NCI-H524 treated with DMSO at 0.1 percent for 48 hours (cell line): ENCODE measurements at regions not wholly inside any gene's neighbourhood (a gene's known extent, or its start where the extent isn't known, plus 50 kb on each side); places are given as distances from the start of the nearest gene placed in this dataset.
A peak's percentile ranks its signal among the peaks of the same experiment; 100 is the strongest.

Experiments
- DNase-seq: peaks from one replicate; lab custom pipeline; 2025; lab: John Stamatoyannopoulos, UW

- no peak for DNase-seq
These were observed 353.2 kb downstream of the SAMD5 start for GRCh38 chr6:147861696-147862095.

- peak; percentile 84 for DNase-seq
These were observed 359.1 kb downstream of the SAMD5 start for GRCh38 chr6:147867433-147868226.

GRCh38 chr6:147868427-147869190 is 360.1 kb downstream of the SAMD5 start:
- DNase-seq: peak; percentile 95

GRCh38 chr6:147869201-147869600 is 360.7 kb downstream of the SAMD5 start:
- no peak for DNase-seq

GRCh38 chr6:147869869-147870268 is 361.4 kb downstream of the SAMD5 start:
- no peak for DNase-seq

- no peak for DNase-seq
These were observed 362.1 kb downstream of the SAMD5 start for GRCh38 chr6:147870506-147871110.

GRCh38 chr6:147872002-147872401 is 363.5 kb downstream of the SAMD5 start:
- DNase-seq: no peak

GRCh38 chr6:147873816-147874215 is 365.3 kb downstream of the SAMD5 start:
- no peak for DNase-seq

GRCh38 chr6:147874322-147874721 is 365.8 kb downstream of the SAMD5 start:
- no peak for DNase-seq

- DNase-seq: no peak
These were observed 370.6 kb downstream of the SAMD5 start for GRCh38 chr6:147879031-147879580.

- DNase-seq: no peak
These were observed 372.9 kb downstream of the SAMD5 start for GRCh38 chr6:147881432-147881831.

- no peak for DNase-seq
These were observed 379.9 kb downstream of the SAMD5 start for GRCh38 chr6:147888374-147888773.

- no peak for DNase-seq
These were observed 383.2 kb downstream of the SAMD5 start for GRCh38 chr6:147891671-147892070.

- DNase-seq: peak; percentile 97
These were observed 384.0 kb downstream of the SAMD5 start for GRCh38 chr6:147892476-147892875.

GRCh38 chr6:147895272-147895671 is 386.8 kb downstream of the SAMD5 start:
- no peak for DNase-seq

GRCh38 chr6:147900247-147900830 is 391.8 kb downstream of the SAMD5 start:
- DNase-seq: no peak

GRCh38 chr6:147903321-147903720 is 394.8 kb downstream of the SAMD5 start:
- DNase-seq: no peak

GRCh38 chr6:147903931-147904330 is 395.4 kb downstream of the SAMD5 start:
- no peak for DNase-seq

- DNase-seq: no peak
These were observed 395.9 kb downstream of the SAMD5 start for GRCh38 chr6:147904416-147904815.

- DNase-seq: no peak
These were observed 397.2 kb downstream of the SAMD5 start for GRCh38 chr6:147905711-147906110.

GRCh38 chr6:147906361-147906760 is 397.9 kb downstream of the SAMD5 start:
- no peak for DNase-seq

GRCh38 chr6:147909640-147910039 is 401.1 kb downstream of the SAMD5 start:
- DNase-seq: no peak
